ENCODE measurements at regions not wholly inside any gene's neighbourhood (a gene's known extent, or its start where the extent isn't known, plus 50 kb on each side); places are given as distances from the start of the nearest gene placed in this dataset.

GRCh38 chr22:47651216-47651987 is 889.0 kb downstream of the TBC1D22A start:
- TF ChIP-seq CTCF (IDR thresholded peaks at IDR 0.05; ENCODE audit: low read length) (no peak), EZH2phosphoT487 (IDR thresholded peaks at IDR 0.05; ENCODE audit: low read length) (no peak), EZH2 (optimal IDR thresholded peaks at IDR 0.05; ENCODE audit: low read depth, low read length) (no peak)

Data from MM.1S (cell line).